Globus pallidus (tissue), 1 donor: ENCODE measurements at regions not wholly inside any gene's neighbourhood (a gene's known extent, or its start where the extent isn't known, plus 50 kb on each side); places are given as distances from the start of the nearest gene placed in this dataset.

Source experiments
- DNase-seq: peaks from one replicate; pipeline ENCODE4 v3.0.0-alpha.2; 2015; ENCODE audit warnings: low spot score

- DNase-seq: no peak
These were observed 141.4 kb upstream of the PUM3 start for GRCh38 chr9:2985343-2985742.

GRCh38 chr9:2984491-2984890 is 140.6 kb upstream of the PUM3 start:
- no peak for DNase-seq

GRCh38 chr9:2979957-2980610 is 136.2 kb upstream of the PUM3 start:
- DNase-seq: no peak

GRCh38 chr9:2972475-2972874 is 128.6 kb upstream of the PUM3 start:
- DNase-seq: no peak

GRCh38 chr9:2970864-2971263 is 127.0 kb upstream of the PUM3 start:
- DNase-seq: no peak

GRCh38 chr9:2967766-2968165 is 123.9 kb upstream of the PUM3 start:
- DNase-seq: no peak

GRCh38 chr9:2966565-2967300 is 122.8 kb upstream of the PUM3 start:
- DNase-seq: no peak

- no peak for DNase-seq
These were observed 120.6 kb upstream of the PUM3 start for GRCh38 chr9:2964470-2964869.

- no peak for DNase-seq
These were observed 119.4 kb upstream of the PUM3 start for GRCh38 chr9:2963307-2963706.

- DNase-seq: no peak
These were observed 118.7 kb upstream of the PUM3 start for GRCh38 chr9:2962471-2963172.

- DNase-seq: no peak
These were observed 114.3 kb upstream of the PUM3 start for GRCh38 chr9:2958219-2958618.

- DNase-seq: no peak
These were observed 113.8 kb upstream of the PUM3 start for GRCh38 chr9:2957656-2958200.

- DNase-seq: no peak
These were observed 111.7 kb upstream of the PUM3 start for GRCh38 chr9:2955575-2955974.

- DNase-seq: peak; percentile 35
These were observed 95.5 kb upstream of the PUM3 start for GRCh38 chr9:2939368-2939767.

GRCh38 chr9:2936221-2936620 is 92.3 kb upstream of the PUM3 start:
- no peak for DNase-seq

GRCh38 chr9:2934883-2935282 is 91.0 kb upstream of the PUM3 start:
- no peak for DNase-seq

- DNase-seq: no peak
These were observed 90.4 kb upstream of the PUM3 start for GRCh38 chr9:2934241-2934650.

GRCh38 chr9:2933165-2934095 is 89.5 kb upstream of the PUM3 start:
- DNase-seq: no peak

- no peak for DNase-seq
These were observed 84.5 kb upstream of the PUM3 start for GRCh38 chr9:2928411-2928810.

- DNase-seq: no peak
These were observed 81.1 kb upstream of the PUM3 start for GRCh38 chr9:2925016-2925415.

GRCh38 chr9:2924380-2924768 is 80.5 kb upstream of the PUM3 start:
- DNase-seq: no peak
